ENCODE measurements at regions not wholly inside any gene's neighbourhood (a gene's known extent, or its start where the extent isn't known, plus 50 kb on each side); places are given as distances from the start of the nearest gene placed in this dataset.
"Not testable (repeated sequence)": the region's sequence is repeated elsewhere in the genome, so short reads cannot be mapped to it uniquely, and the experiment has no call there.

- DNase-seq (ENCODE audit: low read depth): no peak
- Histone ChIP-seq H3K4me1 (ENCODE audit: control insufficient read depth, insufficient read depth, low read length) (no peaks in the 10 kb centered on the region), H3K9me3 (ENCODE audit: control insufficient read depth, low read length) (no peaks in the 10 kb centered on the region), H3K36me3 (ENCODE audit: control insufficient read depth, insufficient read depth, low read length, severe bottlenecking) (no peaks in the 10 kb centered on the region), H3K4me3 (ENCODE audit: low read length) (no peak overlapping the region), H3K27me3 (replicated peaks; ENCODE audit: control insufficient read depth, insufficient read depth, low read length) (no peaks in the 10 kb centered on the region), H3K9ac (ENCODE audit: low read length) (no peak overlapping the region)
These were observed 59.7 kb upstream of the RBFOX2 start for GRCh38 chr22:36088292-36088691.

- no peak overlapping the region for H3K4me3 ChIP-seq (ENCODE audit: low read length)
- no peak overlapping the region for H3K9ac ChIP-seq (ENCODE audit: low read length)
- H3K36me3 ChIP-seq (ENCODE audit: control insufficient read depth, insufficient read depth, low read length, severe bottlenecking): no peaks in the 10 kb centered on the region
- H3K4me1 ChIP-seq (ENCODE audit: control insufficient read depth, insufficient read depth, low read length): no peaks in the 10 kb centered on the region
- H3K9me3 ChIP-seq (ENCODE audit: control insufficient read depth, low read length): no peaks in the 10 kb centered on the region
- H3K27me3 ChIP-seq (replicated peaks; ENCODE audit: control insufficient read depth, insufficient read depth, low read length): no peaks in the 10 kb centered on the region
- DNase-seq (ENCODE audit: low read depth): no peak
These were observed 59.2 kb upstream of the RBFOX2 start for GRCh38 chr22:36087784-36088183.

- H3K9ac ChIP-seq (ENCODE audit: low read length): no peak overlapping the region
- H3K4me3 ChIP-seq (ENCODE audit: low read length): no peak overlapping the region
- peaks cover under 1% of the 10 kb centered on the region for H3K4me1 ChIP-seq (ENCODE audit: control insufficient read depth, insufficient read depth, low read length)
- no peak for DNase-seq (ENCODE audit: low read depth)
- no peaks in the 10 kb centered on the region for H3K36me3 ChIP-seq (ENCODE audit: control insufficient read depth, insufficient read depth, low read length, severe bottlenecking)
- H3K27me3 ChIP-seq (replicated peaks; ENCODE audit: control insufficient read depth, insufficient read depth, low read length): no peaks in the 10 kb centered on the region
- H3K9me3 ChIP-seq (ENCODE audit: control insufficient read depth, low read length): no peaks in the 10 kb centered on the region
These were observed 58.1 kb upstream of the RBFOX2 start for GRCh38 chr22:36086629-36087254.

- Histone ChIP-seq H3K36me3 (ENCODE audit: control insufficient read depth, insufficient read depth, low read length, severe bottlenecking) (no peaks in the 10 kb centered on the region), H3K4me3 (ENCODE audit: low read length) (no peak overlapping the region), H3K9me3 (ENCODE audit: control insufficient read depth, low read length) (no peaks in the 10 kb centered on the region), H3K9ac (ENCODE audit: low read length) (no peak overlapping the region), H3K4me1 (ENCODE audit: control insufficient read depth, insufficient read depth, low read length) (peaks cover 6% of the 10 kb centered on the region), H3K27me3 (replicated peaks; ENCODE audit: control insufficient read depth, insufficient read depth, low read length) (no peaks in the 10 kb centered on the region)
- DNase-seq (ENCODE audit: low read depth): no peak
These were observed 57.5 kb upstream of the RBFOX2 start for GRCh38 chr22:36086170-36086490.

- Histone ChIP-seq H3K9ac (ENCODE audit: low read length) (no peak overlapping the region), H3K4me3 (ENCODE audit: low read length) (no peak overlapping the region), H3K36me3 (ENCODE audit: control insufficient read depth, insufficient read depth, low read length, severe bottlenecking) (no peaks in the 10 kb centered on the region), H3K27me3 (replicated peaks; ENCODE audit: control insufficient read depth, insufficient read depth, low read length) (no peaks in the 10 kb centered on the region), H3K9me3 (ENCODE audit: control insufficient read depth, low read length) (no peaks in the 10 kb centered on the region), H3K4me1 (ENCODE audit: control insufficient read depth, insufficient read depth, low read length) (peaks cover 11% of the 10 kb centered on the region)
- DNase-seq (ENCODE audit: low read depth): no peak
These were observed 57.0 kb upstream of the RBFOX2 start for GRCh38 chr22:36085476-36086169.

GRCh38 chr22:36084717-36085116 lies 56.1 kb upstream of the RBFOX2 start:
- DNase-seq (ENCODE audit: low read depth): no peak
- peaks cover 12% of the 10 kb centered on the region for H3K4me1 ChIP-seq (ENCODE audit: control insufficient read depth, insufficient read depth, low read length)
- no peaks in the 10 kb centered on the region for H3K36me3 ChIP-seq (ENCODE audit: control insufficient read depth, insufficient read depth, low read length, severe bottlenecking)
- H3K4me3 ChIP-seq (ENCODE audit: low read length): no peak overlapping the region
- H3K27me3 ChIP-seq (replicated peaks; ENCODE audit: control insufficient read depth, insufficient read depth, low read length): no peaks in the 10 kb centered on the region
- H3K9ac ChIP-seq (ENCODE audit: low read length): no peak overlapping the region
- no peaks in the 10 kb centered on the region for H3K9me3 ChIP-seq (ENCODE audit: control insufficient read depth, low read length)

- no peak overlapping the region for H3K9ac ChIP-seq (ENCODE audit: low read length)
- no peak overlapping the region for H3K4me3 ChIP-seq (ENCODE audit: low read length)
- peaks cover 19% of the 10 kb centered on the region for H3K4me1 ChIP-seq (ENCODE audit: control insufficient read depth, insufficient read depth, low read length)
- no peaks in the 10 kb centered on the region for H3K9me3 ChIP-seq (ENCODE audit: control insufficient read depth, low read length)
- H3K36me3 ChIP-seq (ENCODE audit: control insufficient read depth, insufficient read depth, low read length, severe bottlenecking): no peaks in the 10 kb centered on the region
- no peaks in the 10 kb centered on the region for H3K27me3 ChIP-seq (replicated peaks; ENCODE audit: control insufficient read depth, insufficient read depth, low read length)
- DNase-seq (ENCODE audit: low read depth): no peak
These were observed 54.4 kb upstream of the RBFOX2 start for GRCh38 chr22:36083056-36083455.

GRCh38 chr22:36081023-36081431 lies 52.4 kb upstream of the RBFOX2 start:
- Histone ChIP-seq H3K9me3 (ENCODE audit: control insufficient read depth, low read length) (no peaks in the 10 kb centered on the region), H3K4me3 (ENCODE audit: low read length) (no peak overlapping the region), H3K9ac (ENCODE audit: low read length) (no peak overlapping the region), H3K27me3 (replicated peaks; ENCODE audit: control insufficient read depth, insufficient read depth, low read length) (no peaks in the 10 kb centered on the region), H3K36me3 (ENCODE audit: control insufficient read depth, insufficient read depth, low read length, severe bottlenecking) (no peaks in the 10 kb centered on the region), H3K4me1 (ENCODE audit: control insufficient read depth, insufficient read depth, low read length) (peaks cover 36% of the 10 kb centered on the region)
- DNase-seq (ENCODE audit: low read depth): peak; percentile 82

- not testable (repeated sequence) for DNase-seq (ENCODE audit: low read depth); H3K27me3 ChIP-seq (replicated peaks; ENCODE audit: control insufficient read depth, insufficient read depth, low read length); H3K36me3 ChIP-seq (ENCODE audit: control insufficient read depth, insufficient read depth, low read length, severe bottlenecking); H3K9ac ChIP-seq (ENCODE audit: low read length); H3K4me3 ChIP-seq (ENCODE audit: low read length); H3K9me3 ChIP-seq (ENCODE audit: control insufficient read depth, low read length)
- H3K4me1 ChIP-seq (ENCODE audit: control insufficient read depth, insufficient read depth, low read length): peaks cover 36% of the 10 kb centered on the region
These were observed 51.7 kb upstream of the RBFOX2 start for GRCh38 chr22:36080281-36080680.

- Histone ChIP-seq H3K9me3 (ENCODE audit: control insufficient read depth, low read length) (no peaks in the 10 kb centered on the region), H3K27me3 (replicated peaks; ENCODE audit: control insufficient read depth, insufficient read depth, low read length) (no peaks in the 10 kb centered on the region), H3K4me1 (ENCODE audit: control insufficient read depth, insufficient read depth, low read length) (peaks cover 36% of the 10 kb centered on the region), H3K9ac (ENCODE audit: low read length) (no peak overlapping the region), H3K4me3 (ENCODE audit: low read length) (no peak overlapping the region), H3K36me3 (ENCODE audit: control insufficient read depth, insufficient read depth, low read length, severe bottlenecking) (no peaks in the 10 kb centered on the region)
- DNase-seq (ENCODE audit: low read depth): no peak
These were observed 50.4 kb upstream of the RBFOX2 start for GRCh38 chr22:36079041-36079440.
